Spinal cord (tissue), 9 donors: ENCODE measurements at regions not wholly inside any gene's neighbourhood (a gene's known extent, or its start where the extent isn't known, plus 50 kb on each side); places are given as distances from the start of the nearest gene placed in this dataset.
A peak's percentile ranks its signal among the peaks of the same experiment; 100 is the strongest.

Experiments
- DNase-seq, 6 donors: peaks; one replicate each; pipeline versions ENCODE4 v3.0.0 to v3.0.0-alpha.2; 2013 to 2015; ENCODE audit warnings: low spot score in 6 of 6, low read depth in 4 of 6
- H3K27ac ChIP-seq: one replicate; pipeline ENCODE4 v1.5.1; 2013; ENCODE audit warnings: low read depth, low read length, control low read depth
- H3K27me3 ChIP-seq: one replicate; pipeline ENCODE4 v1.6.1; 2013; ENCODE audit warnings: low read length; ENCODE audit not compliant: control insufficient read depth, insufficient read depth
- H3K36me3 ChIP-seq: one replicate; pipeline ENCODE4 v1.6.1; 2013; ENCODE audit warnings: low read length; ENCODE audit not compliant: control insufficient read depth, insufficient read depth
- H3K4me1 ChIP-seq: one replicate; pipeline ENCODE4 v1.6.1; 2013; ENCODE audit warnings: low read length; ENCODE audit not compliant: control insufficient read depth, insufficient read depth
- H3K4me3 ChIP-seq: one replicate; pipeline ENCODE4 v1.5.1; 2013; ENCODE audit warnings: low read depth, low read length, control low read depth
- H3K9me3 ChIP-seq: one replicate; pipeline ENCODE4 v1.6.1; 2013; ENCODE audit warnings: low read length; ENCODE audit not compliant: control insufficient read depth, insufficient read depth
- WGBS: methylation state at CpG from one replicate; pipeline ENCODE4 v1.1.5; 2013; ENCODE audit warnings: missing lambda C conversion rate; ENCODE audit not compliant: insufficient coverage; 5-methylcytosine and 5-hydroxymethylcytosine counted together
- donor health status: healthy.

DNA sequence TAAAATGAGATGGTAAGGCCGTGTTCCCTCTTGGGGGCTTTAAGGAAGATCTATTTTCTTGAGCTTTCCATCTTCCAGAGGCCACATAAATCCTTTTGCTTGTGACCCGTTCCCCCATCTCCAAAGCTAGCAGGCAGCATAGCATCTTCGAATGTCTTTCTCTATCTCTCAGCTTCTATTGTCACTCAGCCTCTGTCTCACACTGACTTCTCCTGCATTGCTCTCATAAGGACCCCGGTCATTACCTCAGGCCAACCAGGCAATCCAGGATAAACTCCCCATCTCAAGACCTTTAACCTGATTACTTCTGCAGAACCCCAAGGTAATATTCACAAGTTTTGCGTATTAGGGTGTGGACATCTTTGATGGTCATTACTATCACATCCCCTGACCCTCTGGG is 250.3 kb upstream of the SOX2 start:
- no peak for DNase-seq
- H3K4me3 ChIP-seq = no peak overlapping the region
- no peaks in the 10 kb centered on the region for H3K9me3 ChIP-seq
- no peak overlapping the region for H3K27ac ChIP-seq
- 85% methylated on average over 3 of the region's 5 CpGs for WGBS
- peaks cover 4% of the 10 kb centered on the region for H3K4me1 ChIP-seq
- no peaks in the 10 kb centered on the region for H3K36me3 ChIP-seq
- no peaks in the 10 kb centered on the region for H3K27me3 ChIP-seq

GRCh38 chr3:181459516-181459915 is 252.2 kb upstream of the SOX2 start:
- Histone ChIP-seq H3K4me1 (peaks cover 4% of the 10 kb centered on the region), H3K27me3 (no peaks in the 10 kb centered on the region), H3K36me3 (no peaks in the 10 kb centered on the region), H3K4me3 (no peak overlapping the region), H3K27ac (peak overlapping the region; percentile 77), H3K9me3 (no peaks in the 10 kb centered on the region)
- DNase-seq = no peak
- WGBS = no CpG with 5 or more reads among the region's 2 CpGs

- Histone ChIP-seq H3K27ac (peak overlapping the region; percentile 77), H3K9me3 (no peaks in the 10 kb centered on the region), H3K4me3 (no peak overlapping the region), H3K36me3 (no peaks in the 10 kb centered on the region), H3K4me1 (peaks cover 4% of the 10 kb centered on the region), H3K27me3 (no peaks in the 10 kb centered on the region)
- DNase-seq = peak in 4 of 6 donors; percentile 47 to 88 (median 71)
These were observed 252.9 kb upstream of the SOX2 start for GRCh38 chr3:181458857-181459256.

DNA sequence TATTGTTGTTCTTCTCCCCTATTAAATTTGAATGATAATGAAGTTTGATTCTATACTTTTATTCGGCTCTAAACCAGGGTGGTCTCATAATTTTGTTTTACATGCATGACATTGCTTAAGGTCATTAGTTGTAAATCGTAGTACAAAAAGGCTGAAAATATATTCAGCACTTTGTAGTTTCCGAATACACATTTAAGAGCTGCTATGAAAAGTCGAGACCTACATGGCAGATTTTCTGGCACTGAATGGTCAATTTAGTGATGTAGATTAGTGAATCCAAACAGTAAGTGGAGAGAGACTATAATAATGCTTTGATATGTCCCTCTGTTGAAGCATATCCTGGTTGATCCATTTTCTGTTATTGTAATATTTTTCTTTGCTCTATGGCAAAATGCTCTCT is 254.0 kb upstream of the SOX2 start:
- H3K4me3 ChIP-seq = no peak overlapping the region
- H3K9me3 ChIP-seq = no peaks in the 10 kb centered on the region
- H3K36me3 ChIP-seq = no peaks in the 10 kb centered on the region
- peaks cover 4% of the 10 kb centered on the region for H3K4me1 ChIP-seq
- DNase-seq = peak in 2 of 6 donors; percentile 33 to 35
- no peaks in the 10 kb centered on the region for H3K27me3 ChIP-seq
- peak overlapping the region; percentile 74 for H3K27ac ChIP-seq
- WGBS = 32% methylated on average over 2 of the region's 4 CpGs

DNA sequence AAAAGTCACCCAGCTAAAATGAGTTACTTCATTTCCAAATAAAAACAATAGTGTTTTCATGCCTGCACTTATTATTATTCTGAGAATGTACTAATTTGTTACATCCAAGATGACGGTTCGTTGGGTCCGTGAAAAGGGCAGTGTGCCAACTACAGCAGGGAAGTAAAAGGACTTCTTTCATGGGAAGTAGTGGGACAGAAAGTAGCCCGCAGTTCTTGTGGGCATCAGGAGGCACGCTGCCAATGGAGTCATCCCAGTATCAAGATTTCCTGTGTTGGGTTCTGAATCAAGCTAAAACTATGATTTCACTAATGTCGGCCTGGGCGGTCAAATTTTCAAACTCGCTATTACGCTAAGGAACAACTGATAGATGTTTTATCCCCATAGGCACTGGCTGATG is 254.5 kb upstream of the SOX2 start:
- no peaks in the 10 kb centered on the region for H3K9me3 ChIP-seq
- DNase-seq = peak; percentile 75 to 95 (median 84)
- no peaks in the 10 kb centered on the region for H3K27me3 ChIP-seq
- peaks cover 4% of the 10 kb centered on the region for H3K4me1 ChIP-seq
- H3K27ac ChIP-seq = peak overlapping the region; percentile 74
- 63% methylated on average over 5 of the region's 9 CpGs for WGBS
- H3K36me3 ChIP-seq = no peaks in the 10 kb centered on the region
- peak overlapping the region; percentile 6 for H3K4me3 ChIP-seq

DNA sequence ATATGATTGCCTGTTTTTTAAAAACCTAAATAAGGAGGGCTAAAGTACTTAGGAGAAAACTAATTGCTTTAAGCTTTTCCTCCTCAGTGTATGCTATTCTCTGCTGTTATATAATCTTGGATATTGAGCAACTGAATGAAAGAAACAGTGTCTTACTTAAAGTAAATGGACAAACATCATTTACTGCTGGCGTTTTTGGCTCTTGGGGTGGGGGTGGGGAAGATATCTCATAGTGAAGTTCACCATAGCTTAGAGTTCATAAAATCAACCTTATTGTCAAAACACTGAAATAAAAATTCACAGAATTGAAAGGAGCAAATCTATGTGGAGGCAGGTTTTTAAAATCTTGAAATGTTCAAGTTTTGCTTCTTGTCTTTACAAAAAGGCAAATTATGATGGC is 256.4 kb upstream of the SOX2 start:
- peaks cover 4% of the 10 kb centered on the region for H3K4me1 ChIP-seq
- no peak overlapping the region for H3K4me3 ChIP-seq
- WGBS = no CpG with 5 or more reads among the region's 1 CpG

GRCh38 chr3:181454451-181455027 is 257.2 kb upstream of the SOX2 start:
- 60% methylated on average over 1 of the region's 6 CpGs for WGBS
- peak in 3 of 6 donors; percentile 48 to 75 (median 74) for DNase-seq
- Histone ChIP-seq H3K36me3 (no peaks in the 10 kb centered on the region), H3K4me3 (no peak overlapping the region), H3K27me3 (no peaks in the 10 kb centered on the region), H3K9me3 (no peaks in the 10 kb centered on the region), H3K27ac (peak overlapping the region; percentile 74), H3K4me1 (no peaks in the 10 kb centered on the region)

More for the DNA sequence above, 256.4 kb upstream of the SOX2 start:
- H3K27me3 ChIP-seq = no peaks in the 10 kb centered on the region
- H3K27ac ChIP-seq = peak overlapping the region; percentile 74
- no peaks in the 10 kb centered on the region for H3K36me3 ChIP-seq
- DNase-seq = peak in 2 of 6 donors; percentile 19 to 28
- no peaks in the 10 kb centered on the region for H3K9me3 ChIP-seq

- no peak overlapping the region for H3K4me3 ChIP-seq
- no peaks in the 10 kb centered on the region for H3K27me3 ChIP-seq
- no peaks in the 10 kb centered on the region for H3K36me3 ChIP-seq
- DNase-seq = no peak
- WGBS = 100% methylated on average over 1 of the region's 2 CpGs
- H3K9me3 ChIP-seq = no peaks in the 10 kb centered on the region
- no peak overlapping the region for H3K27ac ChIP-seq
- H3K4me1 ChIP-seq = no peaks in the 10 kb centered on the region
These were observed 265.0 kb upstream of the SOX2 start for GRCh38 chr3:181446741-181447140.

DNA sequence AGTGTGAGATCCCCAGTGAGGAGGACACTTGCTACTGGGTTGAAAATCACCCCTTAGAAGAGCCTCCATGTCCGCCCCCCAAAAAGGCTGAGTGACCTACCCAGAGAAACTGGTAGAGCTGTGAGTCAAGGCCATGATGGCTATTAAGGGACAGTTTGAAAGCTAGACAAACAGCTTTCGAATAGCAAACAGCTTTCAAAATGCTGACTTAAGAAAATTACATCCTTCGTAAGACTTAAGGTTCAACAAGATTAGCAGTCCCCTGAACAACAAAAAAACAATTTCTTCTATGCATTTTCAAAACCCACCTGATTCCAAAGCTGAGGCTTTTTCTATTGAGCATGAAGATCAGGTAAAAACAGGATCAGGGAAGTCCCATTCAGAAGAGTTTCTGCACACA is 269.7 kb upstream of the SOX2 start:
- DNase-seq = no peak
- Histone ChIP-seq H3K36me3 (no peaks in the 10 kb centered on the region), H3K4me3 (no peak overlapping the region), H3K27ac (no peak overlapping the region), H3K4me1 (no peaks in the 10 kb centered on the region), H3K27me3 (no peaks in the 10 kb centered on the region), H3K9me3 (no peaks in the 10 kb centered on the region)
- WGBS = 88% methylated on average over 3 of the region's 3 CpGs

GRCh38 chr3:181432992-181433391 is 278.7 kb upstream of the SOX2 start:
- Histone ChIP-seq H3K9me3 (no peaks in the 10 kb centered on the region), H3K4me3 (no peak overlapping the region), H3K36me3 (no peaks in the 10 kb centered on the region), H3K27me3 (no peaks in the 10 kb centered on the region), H3K27ac (no peak overlapping the region), H3K4me1 (no peaks in the 10 kb centered on the region)
- no peak for DNase-seq
- 100% methylated on average over 2 of the region's 4 CpGs for WGBS
